H54 (cell line): ENCODE measurements at regions not wholly inside any gene's neighbourhood (a gene's known extent, or its start where the extent isn't known, plus 50 kb on each side); places are given as distances from the start of the nearest gene placed in this dataset.

ENCODE experiments used
- DNase-seq: peaks from one replicate; pipeline ENCODE4 v3.0.0; 2011; ENCODE audit warnings: low spot score, mixed read lengths; ENCODE audit not compliant: insufficient read length
- FAIRE-seq: peaks from 3 replicates; lab custom pipeline; 2011; peaks lifted over from hg19 to GRCh38; lab: Jason Lieb, UNC
- POLR2A ChIP-seq: IDR thresholded peaks from 2 replicates; pipeline ENCODE4 v1.6.1; 2011; ENCODE audit warnings: low read depth, mild to moderate bottlenecking, low read length

- DNase-seq: no peak
- no peak for FAIRE-seq
- TF ChIP-seq POLR2A: no peak
Measured at GRCh38 chr5:124849774-124850173, 103.3 kb upstream of the ZNF608 start.

GRCh38 chr5:124856726-124857125 lies 110.3 kb upstream of the ZNF608 start:
- no peak for DNase-seq
- TF ChIP-seq POLR2A: no peak
- no peak for FAIRE-seq

GRCh38 chr5:124858612-124859011 lies 112.2 kb upstream of the ZNF608 start:
- FAIRE-seq (no peak), DNase-seq (no peak)
- TF ChIP-seq POLR2A: no peak

GRCh38 chr5:124859027-124859426 lies 112.6 kb upstream of the ZNF608 start:
- FAIRE-seq: no peak

GRCh38 chr5:124859556-124860290 lies 113.3 kb upstream of the ZNF608 start:
- FAIRE-seq: no peak
- TF ChIP-seq POLR2A: no peak
- DNase-seq: no peak

More at GRCh38 chr5:124859027-124859426, 112.6 kb upstream of the ZNF608 start:
- DNase-seq: no peak
- no peak for TF ChIP-seq POLR2A

GRCh38 chr5:124860291-124860655 lies 113.8 kb upstream of the ZNF608 start:
- TF ChIP-seq POLR2A: no peak
- DNase-seq (no peak), FAIRE-seq (no peak)

GRCh38 chr5:124865066-124865465 lies 118.6 kb upstream of the ZNF608 start:
- FAIRE-seq: no peak

GRCh38 chr5:124865603-124866354 lies 119.3 kb upstream of the ZNF608 start:
- no peak for TF ChIP-seq POLR2A
- FAIRE-seq: no peak
- no peak for DNase-seq

More at GRCh38 chr5:124865066-124865465, 118.6 kb upstream of the ZNF608 start:
- DNase-seq: no peak
- no peak for TF ChIP-seq POLR2A

- FAIRE-seq: no peak
- no peak for TF ChIP-seq POLR2A
- DNase-seq: no peak
Measured at GRCh38 chr5:124866355-124867136, 120.1 kb upstream of the ZNF608 start.

- no peak for DNase-seq
- FAIRE-seq: no peak
- TF ChIP-seq POLR2A: no peak
Measured at GRCh38 chr5:124867137-124867704, 120.8 kb upstream of the ZNF608 start.

GRCh38 chr5:124868676-124869075 lies 122.2 kb upstream of the ZNF608 start:
- TF ChIP-seq POLR2A: no peak
- no peak for DNase-seq
- FAIRE-seq: no peak

- no peak for DNase-seq
- TF ChIP-seq POLR2A: no peak
- no peak for FAIRE-seq
Measured at GRCh38 chr5:124869426-124870033, 123.1 kb upstream of the ZNF608 start.

GRCh38 chr5:124870070-124870469 lies 123.6 kb upstream of the ZNF608 start:
- FAIRE-seq: no peak
- no peak for TF ChIP-seq POLR2A
- DNase-seq: no peak
